Effector memory CD8-positive, alpha-beta T cell (primary cell): ENCODE measurements at regions not wholly inside any gene's neighbourhood (a gene's known extent, or its start where the extent isn't known, plus 50 kb on each side); places are given as distances from the start of the nearest gene placed in this dataset.

Experiments
- ATAC-seq: fragments of 150-1000 bp; cut with Tn5 transposase; replicated peaks from 2 replicates; pipeline ENCODE4 v1.10.0; 2021; ENCODE audit warnings: mild to moderate bottlenecking, moderate library complexity
- DNase-seq, 3 experiments: peaks; one replicate each; pipeline ENCODE4 v3.0.0; 2021
- H3K27ac Mint-ChIP-seq, 2 donors: one replicate each; pipeline ENCODE4 v1.8.0; 2022; ENCODE audit warnings: mild to moderate bottlenecking in 2 of 2, mixed read lengths in 2 of 2, moderate library complexity in 2 of 2
- H3K27me3 Mint-ChIP-seq, 2 donors: one replicate each; pipeline ENCODE4 v1.8.0; 2022; ENCODE audit warnings: mixed read lengths in 2 of 2
- H3K36me3 Mint-ChIP-seq: one replicate; pipeline ENCODE4 v1.8.0; 2022; ENCODE audit warnings: mild to moderate bottlenecking, moderate library complexity, mixed read lengths; ENCODE audit not compliant: insufficient read depth
- H3K4me1 Mint-ChIP-seq, 2 donors: one replicate each; pipeline ENCODE4 v1.8.0; 2022; ENCODE audit warnings: low read depth in 2 of 2, mixed read lengths in 2 of 2
- H3K4me3 Mint-ChIP-seq, 2 donors: one replicate each; pipeline ENCODE4 v1.8.0; 2022; ENCODE audit warnings: mild to moderate bottlenecking in 2 of 2, mixed read lengths in 2 of 2, moderate library complexity in 2 of 2
- H3K9me3 Mint-ChIP-seq, 2 donors: one replicate each; pipeline ENCODE4 v1.8.0; 2022; ENCODE audit warnings: mixed read lengths in 2 of 2

- DNase-seq (no peak), ATAC-seq (no peak)
- H3K27me3 Mint-ChIP-seq: peaks cover 64 to 68% of the 10 kb centered on the region in 2 donors
- H3K4me3 Mint-ChIP-seq: no peak overlapping the region
- no peaks in the 10 kb centered on the region for H3K9me3 Mint-ChIP-seq
- H3K27ac Mint-ChIP-seq: no peak overlapping the region
- no peaks in the 10 kb centered on the region for H3K4me1 Mint-ChIP-seq
- no peaks in the 10 kb centered on the region for H3K36me3 Mint-ChIP-seq
These were observed 174.2 kb downstream of the ANKRD60 start for GRCh38 chr20:58054082-58054779.

GRCh38 chr20:58053391-58054055, 174.9 kb downstream of the ANKRD60 start:
- ATAC-seq (no peak), DNase-seq (no peak)
- no peaks in the 10 kb centered on the region for H3K36me3 Mint-ChIP-seq
- H3K9me3 Mint-ChIP-seq: no peaks in the 10 kb centered on the region
- H3K4me3 Mint-ChIP-seq: no peak overlapping the region
- peaks cover 64 to 68% of the 10 kb centered on the region in 2 donors for H3K27me3 Mint-ChIP-seq
- no peaks in the 10 kb centered on the region for H3K4me1 Mint-ChIP-seq
- no peak overlapping the region for H3K27ac Mint-ChIP-seq

DNA sequence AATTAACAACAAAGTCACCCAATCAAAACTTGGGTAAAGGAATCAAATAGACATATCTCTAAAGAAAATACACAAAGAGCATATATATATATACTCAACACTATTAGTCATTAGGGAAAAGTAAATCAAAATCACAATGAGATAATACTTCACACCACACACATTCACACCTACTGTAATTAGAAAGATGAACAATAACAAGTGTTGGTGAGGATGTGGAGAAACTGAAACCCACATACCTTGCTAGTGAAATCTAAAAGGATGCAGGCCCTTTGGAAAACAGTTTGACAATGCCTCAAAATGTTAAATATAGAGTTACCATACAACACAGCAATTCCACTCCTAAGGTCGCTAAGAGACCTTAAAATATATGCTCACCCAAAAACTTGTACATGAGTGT, 177.1 kb downstream of the ANKRD60 start:
- H3K9me3 Mint-ChIP-seq: no peaks in the 10 kb centered on the region
- H3K27me3 Mint-ChIP-seq: peaks cover 54 to 64% of the 10 kb centered on the region in 2 donors
- no peak overlapping the region for H3K4me3 Mint-ChIP-seq
- H3K4me1 Mint-ChIP-seq: no peaks in the 10 kb centered on the region
- H3K27ac Mint-ChIP-seq: no peak overlapping the region
- H3K36me3 Mint-ChIP-seq: no peaks in the 10 kb centered on the region
- no peak for ATAC-seq
- no peak for DNase-seq

- Mint-ChIP-seq H3K36me3 (no peaks in the 10 kb centered on the region), H3K27me3 (peaks cover 37 to 56% of the 10 kb centered on the region in 2 donors), H3K27ac (no peak overlapping the region), H3K9me3 (no peaks in the 10 kb centered on the region), H3K4me1 (no peaks in the 10 kb centered on the region), H3K4me3 (no peak overlapping the region)
- DNase-seq (no peak), ATAC-seq (no peak)
These were observed 180.3 kb downstream of the ANKRD60 start for GRCh38 chr20:58048096-58048702.

GRCh38 chr20:58046311-58046710, 182.1 kb downstream of the ANKRD60 start:
- no peak for ATAC-seq
- Mint-ChIP-seq H3K4me1 (no peaks in the 10 kb centered on the region), H3K27me3 (peaks cover 48 to 74% of the 10 kb centered on the region in 2 donors), H3K9me3 (no peaks in the 10 kb centered on the region), H3K4me3 (no peak overlapping the region), H3K27ac (no peak overlapping the region), H3K36me3 (no peaks in the 10 kb centered on the region)
- DNase-seq: no peak

GRCh38 chr20:58045579-58045978, 182.9 kb downstream of the ANKRD60 start:
- no peak for DNase-seq
- H3K27me3 Mint-ChIP-seq: peaks cover 48 to 81% of the 10 kb centered on the region in 2 donors
- no peaks in the 10 kb centered on the region for H3K4me1 Mint-ChIP-seq
- H3K36me3 Mint-ChIP-seq: no peaks in the 10 kb centered on the region
- H3K4me3 Mint-ChIP-seq: no peak overlapping the region
- H3K9me3 Mint-ChIP-seq: no peaks in the 10 kb centered on the region
- ATAC-seq: no peak
- no peak overlapping the region for H3K27ac Mint-ChIP-seq

GRCh38 chr20:58044931-58045555, 183.4 kb downstream of the ANKRD60 start:
- H3K27ac Mint-ChIP-seq: no peak overlapping the region
- H3K4me1 Mint-ChIP-seq: no peaks in the 10 kb centered on the region
- DNase-seq (no peak), ATAC-seq (no peak)
- no peaks in the 10 kb centered on the region for H3K36me3 Mint-ChIP-seq
- peaks cover 46 to 86% of the 10 kb centered on the region in 2 donors for H3K27me3 Mint-ChIP-seq
- H3K4me3 Mint-ChIP-seq: no peak overlapping the region
- H3K9me3 Mint-ChIP-seq: no peaks in the 10 kb centered on the region

- Mint-ChIP-seq H3K27me3 (peaks cover 45 to 92% of the 10 kb centered on the region in 2 donors), H3K27ac (no peak overlapping the region), H3K36me3 (no peaks in the 10 kb centered on the region), H3K4me1 (no peaks in the 10 kb centered on the region), H3K9me3 (no peaks in the 10 kb centered on the region), H3K4me3 (no peak overlapping the region)
- no peak for ATAC-seq
- no peak for DNase-seq
These were observed 184.2 kb downstream of the ANKRD60 start for GRCh38 chr20:58044286-58044685.

DNA sequence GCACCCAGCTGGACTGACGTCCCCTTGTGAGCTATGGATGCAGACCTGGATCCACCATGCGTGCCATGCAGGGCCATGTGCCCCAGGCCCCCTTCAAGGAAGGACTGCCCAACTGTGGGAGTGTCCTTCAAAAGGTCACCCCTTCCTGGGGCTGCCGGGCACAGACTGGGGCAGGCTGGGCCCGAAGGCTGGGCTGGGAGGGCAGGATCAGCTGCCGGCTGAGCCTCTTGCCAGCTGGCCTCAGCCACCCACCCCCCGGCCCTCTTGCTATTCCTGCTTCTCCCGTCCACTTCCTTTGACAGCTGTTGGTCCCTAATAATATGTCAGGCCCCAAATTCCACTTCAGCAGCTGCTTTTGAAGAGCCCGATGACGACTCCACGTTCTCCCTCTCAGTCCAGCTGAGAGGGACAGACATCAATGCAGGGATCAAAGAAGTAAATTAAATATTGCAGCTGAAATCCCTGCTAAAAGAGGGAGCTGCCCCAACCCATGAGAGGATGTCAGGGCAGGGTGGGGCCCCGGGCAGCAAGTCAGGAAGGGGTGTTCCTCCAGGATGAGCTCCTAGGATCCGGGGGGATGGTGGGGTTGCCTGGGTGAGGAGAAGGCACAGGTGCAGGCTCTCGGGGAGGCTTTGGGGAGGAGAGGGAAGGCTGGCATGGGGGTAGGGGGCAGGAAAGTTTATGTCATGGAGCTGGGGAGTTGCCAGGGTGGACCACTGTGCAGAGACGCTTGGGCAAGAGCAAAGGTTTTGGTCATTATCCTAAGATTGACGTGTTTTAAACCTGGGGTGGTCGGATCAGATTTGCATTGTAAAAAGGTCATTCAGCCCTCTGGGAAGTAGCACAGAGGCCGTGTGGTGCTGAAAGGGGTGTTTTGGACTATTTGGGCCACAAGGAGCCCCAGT, 185.0 kb downstream of the ANKRD60 start:
- ATAC-seq (no peak), DNase-seq (no peak)
- no peaks in the 10 kb centered on the region for H3K36me3 Mint-ChIP-seq
- no peak overlapping the region for H3K4me3 Mint-ChIP-seq
- no peaks in the 10 kb centered on the region for H3K4me1 Mint-ChIP-seq
- no peaks in the 10 kb centered on the region for H3K9me3 Mint-ChIP-seq
- peaks cover 42 to 92% of the 10 kb centered on the region in 2 donors for H3K27me3 Mint-ChIP-seq
- H3K27ac Mint-ChIP-seq: no peak overlapping the region

DNA sequence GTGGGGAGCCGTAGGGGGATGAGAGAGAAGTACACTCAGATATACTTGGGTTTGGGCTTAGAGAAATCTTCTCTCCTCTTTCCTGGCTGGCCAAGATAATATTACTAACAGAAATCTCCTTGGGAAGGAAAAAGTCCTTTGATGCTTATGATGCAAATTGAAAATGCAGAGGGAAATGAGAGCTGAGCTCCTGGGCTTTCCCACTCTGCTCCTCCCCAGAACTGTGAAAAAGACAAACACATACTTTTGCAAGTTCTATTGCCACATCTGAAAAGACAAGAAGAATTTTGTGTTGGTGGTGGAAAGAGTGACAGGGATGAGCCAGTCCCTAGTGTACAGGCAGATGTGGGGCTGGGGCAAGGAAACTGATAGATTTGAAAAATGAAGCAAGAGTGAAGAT, 185.9 kb downstream of the ANKRD60 start:
- H3K27me3 Mint-ChIP-seq: peaks cover 44 to 92% of the 10 kb centered on the region in 2 donors
- no peak overlapping the region for H3K27ac Mint-ChIP-seq
- DNase-seq (no peak), ATAC-seq (no peak)
- H3K4me1 Mint-ChIP-seq: no peaks in the 10 kb centered on the region
- no peaks in the 10 kb centered on the region for H3K9me3 Mint-ChIP-seq
- H3K36me3 Mint-ChIP-seq: no peaks in the 10 kb centered on the region
- no peak overlapping the region for H3K4me3 Mint-ChIP-seq

DNA sequence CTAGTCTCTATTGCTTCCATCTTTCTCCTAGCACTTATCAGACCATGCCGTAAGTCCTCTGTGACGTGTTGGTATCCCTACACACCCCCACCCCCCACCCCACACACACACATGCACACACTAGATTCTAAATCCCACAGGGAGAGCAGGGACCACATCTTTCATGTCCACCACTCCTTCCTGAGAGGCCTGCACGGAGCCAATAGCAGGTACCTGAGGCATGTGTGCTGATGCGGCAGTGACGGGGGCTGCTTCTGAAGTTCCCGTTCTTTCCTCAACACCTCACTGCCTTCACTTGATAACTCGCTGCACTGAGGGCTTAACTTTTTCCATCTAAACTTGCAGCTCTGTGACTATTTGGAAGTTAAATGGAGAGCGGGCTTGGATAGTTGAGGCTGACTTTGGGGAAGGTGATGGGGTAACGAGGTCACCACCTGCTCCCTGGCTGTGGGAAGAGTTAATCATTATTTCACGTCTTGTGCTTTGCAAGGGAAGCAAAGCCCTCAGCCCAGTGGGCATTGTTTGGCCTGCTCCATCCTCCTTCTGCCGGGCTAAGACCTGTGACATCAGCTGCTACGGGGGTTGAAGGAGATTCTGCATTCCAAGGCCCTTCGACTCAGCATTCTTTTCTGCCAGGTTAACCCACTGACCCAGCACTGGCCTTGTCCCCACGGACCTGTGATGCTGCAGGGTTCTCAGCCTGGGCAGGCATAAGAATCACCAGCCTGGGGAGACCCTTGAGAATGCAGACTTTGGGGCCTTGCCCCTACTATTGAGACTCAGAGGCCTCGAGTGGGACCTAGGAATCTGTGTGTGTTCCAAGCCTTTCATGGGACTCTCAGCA, 187.8 kb downstream of the ANKRD60 start:
- DNase-seq: no peak
- H3K4me1 Mint-ChIP-seq: no peaks in the 10 kb centered on the region
- peaks cover 44 to 94% of the 10 kb centered on the region in 2 donors for H3K27me3 Mint-ChIP-seq
- no peak overlapping the region for H3K4me3 Mint-ChIP-seq
- no peaks in the 10 kb centered on the region for H3K9me3 Mint-ChIP-seq
- no peak overlapping the region for H3K27ac Mint-ChIP-seq
- no peaks in the 10 kb centered on the region for H3K36me3 Mint-ChIP-seq
- ATAC-seq: no peak

GRCh38 chr20:58039274-58040092, 189.0 kb downstream of the ANKRD60 start:
- no peaks in the 10 kb centered on the region for H3K36me3 Mint-ChIP-seq
- DNase-seq (no peak), ATAC-seq (no peak)
- H3K4me1 Mint-ChIP-seq: no peaks in the 10 kb centered on the region
- peaks cover 42 to 84% of the 10 kb centered on the region in 2 donors for H3K27me3 Mint-ChIP-seq
- no peak overlapping the region for H3K4me3 Mint-ChIP-seq
- H3K27ac Mint-ChIP-seq: no peak overlapping the region
- no peaks in the 10 kb centered on the region for H3K9me3 Mint-ChIP-seq
